Pons (tissue), 1 donor: ENCODE measurements at regions not wholly inside any gene's neighbourhood (a gene's known extent, or its start where the extent isn't known, plus 50 kb on each side); places are given as distances from the start of the nearest gene placed in this dataset.
"Not testable (repeated sequence)": the region's sequence is repeated elsewhere in the genome, so short reads cannot be mapped to it uniquely, and the experiment has no call there.

ENCODE experiments used
- DNase-seq: peaks from one replicate; pipeline ENCODE4 v3.0.0-alpha.2; 2016; ENCODE audit warnings: low spot score

DNA sequence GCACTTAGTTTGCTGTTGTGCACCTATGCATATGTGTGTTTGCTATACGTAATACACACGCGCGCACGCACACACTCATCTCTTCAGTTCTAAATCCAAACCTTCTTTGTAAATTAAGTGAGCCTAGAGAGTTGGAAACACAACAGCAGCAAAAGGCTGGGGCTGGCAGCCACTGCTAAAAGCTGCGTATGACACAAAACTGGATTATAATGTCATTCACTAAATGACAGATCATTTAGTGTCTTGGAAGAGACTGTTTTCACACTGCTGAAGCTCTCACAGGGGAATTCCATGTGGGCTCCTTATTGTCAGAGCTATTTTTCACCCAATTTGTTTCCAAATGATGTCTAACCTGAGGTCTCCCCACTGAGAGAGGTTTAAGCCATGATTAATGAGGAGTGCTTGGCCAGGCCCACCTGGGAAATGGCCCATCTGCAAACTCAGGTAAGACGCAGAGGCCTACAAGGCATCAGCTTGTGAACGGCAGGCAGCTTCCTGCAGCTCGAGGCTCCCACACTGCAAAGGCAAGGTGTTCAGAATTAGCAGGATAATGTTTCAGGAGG, 94.2 kb downstream of the OLIG3 start:
- DNase-seq: no peak

DNA sequence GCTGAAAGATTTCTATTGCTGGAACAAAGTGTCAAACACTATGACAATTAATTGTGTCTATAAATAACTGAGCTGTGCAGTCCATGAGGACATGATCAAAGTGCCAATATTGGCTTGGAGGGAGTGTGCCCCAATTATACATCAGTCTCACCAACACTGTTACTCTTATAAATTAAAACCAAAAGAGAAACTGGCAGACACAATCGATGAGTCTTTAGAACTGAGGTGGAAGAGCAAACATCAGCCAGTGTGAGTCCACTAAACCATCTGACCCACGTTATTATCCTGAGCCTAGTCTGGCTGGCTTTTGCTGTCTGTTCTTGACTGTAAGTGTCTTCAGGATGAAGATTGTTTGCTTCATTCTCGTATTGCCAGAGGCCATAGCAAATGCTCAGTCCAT, 98.9 kb downstream of the OLIG3 start:
- no peak for DNase-seq

DNA sequence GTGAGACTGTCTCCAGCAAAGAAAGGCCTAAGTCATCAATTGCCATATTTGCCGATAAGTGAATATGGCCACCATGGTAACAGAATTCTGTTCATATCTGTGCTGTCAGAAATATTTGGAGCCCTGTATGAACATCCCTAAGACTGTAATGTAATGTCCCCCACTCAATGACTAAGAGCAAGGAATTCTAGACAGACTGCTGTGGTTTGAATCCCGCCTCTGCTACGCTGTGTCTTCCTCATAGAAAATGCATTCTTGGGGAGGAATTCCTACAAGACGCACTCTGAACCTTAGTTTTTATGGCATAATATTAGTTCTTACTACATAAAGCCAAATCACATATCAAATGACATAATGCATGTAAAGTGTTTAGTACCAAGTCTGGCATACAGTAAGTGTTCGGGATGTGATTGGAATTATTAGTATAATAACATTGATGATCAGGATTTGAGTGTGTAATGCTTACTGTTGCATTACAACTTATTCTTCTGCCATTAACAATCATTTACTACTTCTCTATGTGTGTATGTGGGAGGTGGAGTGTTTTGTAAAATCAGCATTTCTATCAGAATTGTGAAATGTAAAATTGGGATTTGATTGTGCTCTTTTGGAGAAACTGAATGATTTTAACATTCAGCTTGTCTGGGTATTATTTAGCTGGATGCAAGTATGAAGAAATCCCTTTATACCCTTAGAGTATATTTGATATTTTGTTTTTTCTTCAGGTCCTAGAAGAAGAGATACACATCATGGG, 103.0 kb downstream of the OLIG3 start:
- DNase-seq: no peak

DNA sequence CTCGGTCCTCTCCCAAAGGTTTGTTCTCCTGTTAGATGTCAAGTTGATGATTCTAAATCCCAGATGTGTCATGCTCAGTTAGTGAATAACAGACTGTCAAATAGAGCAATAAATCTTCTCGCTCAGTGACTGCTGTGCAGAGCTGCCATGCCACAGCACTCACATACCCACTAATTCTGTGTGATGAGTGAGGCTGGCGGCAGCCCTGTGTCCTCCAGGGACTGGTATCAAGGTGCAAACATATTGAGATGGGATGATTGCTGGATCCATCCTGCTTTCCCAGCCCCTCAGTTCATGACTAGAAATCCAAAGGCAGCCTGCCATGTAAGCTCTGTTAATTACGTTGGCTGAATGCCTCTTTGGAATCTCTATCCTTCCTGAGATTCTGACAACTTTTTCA, 103.9 kb downstream of the OLIG3 start:
- no peak for DNase-seq

DNA sequence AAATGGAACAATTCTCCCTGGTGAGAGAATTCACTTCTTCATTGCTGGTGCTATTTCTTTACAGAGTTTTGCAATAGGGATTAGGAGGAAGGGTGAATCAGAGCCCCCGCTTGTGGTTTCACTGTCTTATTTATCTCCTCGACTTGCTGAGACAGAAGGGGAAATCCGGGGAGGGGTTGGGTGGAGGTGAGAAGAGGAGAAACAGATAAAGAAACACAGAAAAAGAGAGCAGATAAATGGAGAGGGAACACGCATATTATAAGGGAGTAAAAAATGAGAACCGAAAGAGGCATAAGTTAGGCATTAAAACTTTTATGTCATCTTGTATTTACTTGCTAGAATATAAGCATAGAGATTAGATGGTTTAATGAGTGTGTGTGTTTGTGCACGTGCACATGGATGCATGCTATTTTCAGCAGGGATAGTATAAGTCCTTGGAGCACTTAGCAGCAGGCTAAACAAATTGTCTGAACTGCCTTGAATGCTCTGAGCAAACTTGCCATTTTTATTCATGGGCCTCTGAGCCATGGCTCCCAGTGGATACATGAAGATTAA, 105.0 kb downstream of the OLIG3 start:
- DNase-seq: peak; percentile 78

DNA sequence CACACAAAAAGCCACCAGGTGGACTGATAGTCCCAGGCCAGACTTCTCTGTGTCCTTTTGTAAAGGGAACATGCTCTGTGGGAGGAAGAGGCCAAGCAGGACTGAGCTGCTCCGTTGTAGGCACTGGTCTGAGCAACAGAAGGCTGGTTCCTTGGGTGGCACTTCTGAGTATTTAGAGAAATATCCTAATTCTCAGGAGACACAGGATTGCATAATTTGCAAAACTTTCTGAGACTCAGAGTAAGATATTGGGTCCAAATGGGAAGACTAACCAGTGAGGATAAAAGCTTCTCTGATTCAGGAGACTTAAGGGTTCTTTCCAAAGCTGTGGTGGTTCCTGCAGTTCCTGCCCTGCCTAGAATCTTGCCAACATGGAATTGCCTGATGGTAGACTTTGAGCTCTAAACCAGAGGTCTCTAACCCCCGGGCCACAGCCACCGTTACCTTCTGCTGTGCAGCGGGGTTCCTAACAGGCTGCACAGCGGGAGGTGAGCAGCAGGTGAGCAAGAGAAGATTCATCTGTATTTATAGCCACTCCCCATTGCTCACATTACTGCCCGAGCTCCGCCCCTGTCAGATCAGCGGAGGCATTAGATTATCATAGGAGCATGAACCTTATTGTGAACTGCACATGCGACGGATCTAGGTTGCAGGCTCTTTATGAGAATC, 107.0 kb downstream of the OLIG3 start:
- DNase-seq: no peak

DNA sequence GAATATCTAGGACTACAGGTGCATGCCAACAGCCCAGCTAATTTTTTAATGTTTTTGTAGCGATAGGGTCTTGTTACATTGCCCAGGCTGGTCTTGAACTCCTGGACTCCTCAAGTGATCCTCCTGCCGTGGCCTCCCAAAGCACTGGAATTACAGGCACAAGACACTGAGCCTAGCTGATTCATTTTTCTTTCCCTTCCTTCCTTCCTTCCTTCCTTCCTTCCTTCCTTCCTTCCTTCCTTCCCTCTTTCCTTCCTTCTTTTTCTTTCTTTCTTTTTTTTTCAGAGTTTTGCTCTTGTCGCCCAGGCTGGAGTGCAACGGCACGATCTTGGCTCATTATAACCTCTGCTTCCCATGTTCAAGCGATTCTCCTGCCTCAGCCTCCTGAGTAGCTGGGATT, 110.9 kb downstream of the OLIG3 start:
- DNase-seq: not testable (repeated sequence)

DNA sequence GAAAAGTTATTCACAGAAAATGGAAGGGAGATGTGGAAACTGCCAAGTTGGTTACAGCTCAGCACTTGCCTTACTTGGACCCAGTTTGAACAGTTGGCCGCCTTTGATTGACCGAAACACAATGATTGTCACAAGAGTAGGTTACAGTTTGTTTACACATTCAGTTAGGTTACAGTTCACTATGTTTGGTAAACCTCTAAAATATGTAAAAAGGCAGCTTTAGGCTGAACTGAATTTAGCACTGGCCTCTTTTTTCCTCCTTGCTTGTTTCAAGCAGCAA, 116.2 kb downstream of the OLIG3 start:
- DNase-seq: no peak

DNA sequence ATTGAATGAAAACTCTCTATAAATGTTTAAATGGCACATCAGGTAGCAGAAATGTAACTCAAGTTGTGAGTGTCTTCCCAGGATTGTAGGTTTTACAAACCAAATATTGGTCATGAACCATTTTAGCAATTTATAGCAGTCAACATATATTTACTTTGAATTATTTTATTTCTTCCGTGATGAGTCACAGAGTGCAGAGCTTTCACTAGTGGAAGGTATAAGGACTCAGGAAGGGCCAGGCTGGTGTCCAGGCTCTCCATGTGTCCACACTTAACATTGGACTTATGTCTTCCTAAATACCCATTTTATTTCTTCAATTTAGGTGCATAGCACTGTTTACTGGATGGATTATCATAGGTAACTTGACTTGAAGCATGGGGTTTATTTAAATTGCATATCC, 120.9 kb downstream of the OLIG3 start:
- DNase-seq: no peak

DNA sequence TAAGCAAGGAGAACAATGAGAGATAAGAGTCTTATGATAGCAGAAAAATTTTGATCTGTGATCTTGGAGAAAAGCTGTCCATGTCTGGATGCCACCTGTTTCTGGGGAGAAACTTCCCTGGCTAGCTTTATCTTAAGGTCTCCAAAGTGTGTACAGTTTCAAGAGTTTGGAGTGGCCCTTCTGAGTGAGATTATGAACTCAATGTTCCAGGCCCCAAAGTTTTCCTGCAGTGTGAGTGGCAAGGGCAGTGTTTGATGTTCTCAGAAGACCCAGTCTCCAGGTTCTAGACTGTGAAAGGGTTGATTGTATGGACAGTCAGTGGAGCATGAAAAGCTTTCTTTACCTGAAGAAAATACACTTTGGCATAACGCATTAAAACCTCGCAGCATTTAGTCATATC, 121.7 kb downstream of the OLIG3 start:
- no peak for DNase-seq

DNA sequence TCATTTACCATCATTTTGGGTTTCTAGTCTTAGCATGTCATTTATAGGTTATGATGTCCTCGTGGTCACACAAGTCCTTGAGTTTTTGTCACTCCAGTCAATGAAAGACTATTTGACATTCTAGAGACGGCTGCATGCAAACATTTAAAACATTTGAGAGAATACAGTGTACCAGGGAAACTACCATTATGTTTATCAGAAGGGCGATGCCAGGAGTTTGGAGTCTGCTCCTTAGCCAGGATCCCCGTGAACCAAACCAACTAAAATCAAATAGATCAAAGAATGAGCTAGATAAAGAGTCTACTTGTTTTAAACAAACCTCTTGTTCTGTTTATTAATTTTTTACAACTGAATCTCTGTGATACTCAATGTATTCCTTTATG, 122.6 kb downstream of the OLIG3 start:
- no peak for DNase-seq

DNA sequence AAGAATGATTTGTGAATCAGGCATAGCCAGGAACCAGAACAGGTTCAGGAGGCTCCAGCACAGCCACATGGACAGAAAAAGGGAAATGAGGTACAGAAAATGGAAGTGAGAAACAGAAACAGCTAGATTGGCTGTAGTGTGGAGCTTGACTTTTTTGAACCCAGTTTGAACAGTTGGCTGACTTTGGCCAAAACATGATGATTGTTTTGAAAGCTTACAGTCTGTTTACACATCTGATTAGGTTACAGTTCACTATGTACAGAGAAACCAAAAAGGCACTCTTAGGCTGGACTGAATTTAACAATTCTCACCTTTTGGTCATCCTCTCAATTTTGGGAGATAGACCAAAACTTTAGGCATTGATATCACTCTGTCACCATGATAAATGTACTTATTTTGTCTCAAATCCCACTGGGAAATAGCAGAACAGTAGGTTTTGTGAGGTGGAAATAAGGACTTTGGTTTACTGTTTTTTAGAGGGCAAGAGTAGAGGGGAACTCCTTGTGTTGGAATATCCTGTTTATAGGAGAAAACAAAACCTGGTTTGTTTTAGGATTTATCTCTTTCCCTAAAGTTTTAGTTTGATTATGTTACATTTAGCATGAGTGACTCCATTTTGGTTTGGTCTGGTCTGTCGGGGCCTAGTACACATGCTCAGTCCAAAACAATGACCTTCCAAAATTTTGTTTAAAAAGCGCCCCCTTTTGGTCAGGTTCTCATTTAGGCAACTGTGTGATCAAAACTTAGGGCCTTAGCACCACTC, 123.1 kb downstream of the OLIG3 start:
- no peak for DNase-seq

DNA sequence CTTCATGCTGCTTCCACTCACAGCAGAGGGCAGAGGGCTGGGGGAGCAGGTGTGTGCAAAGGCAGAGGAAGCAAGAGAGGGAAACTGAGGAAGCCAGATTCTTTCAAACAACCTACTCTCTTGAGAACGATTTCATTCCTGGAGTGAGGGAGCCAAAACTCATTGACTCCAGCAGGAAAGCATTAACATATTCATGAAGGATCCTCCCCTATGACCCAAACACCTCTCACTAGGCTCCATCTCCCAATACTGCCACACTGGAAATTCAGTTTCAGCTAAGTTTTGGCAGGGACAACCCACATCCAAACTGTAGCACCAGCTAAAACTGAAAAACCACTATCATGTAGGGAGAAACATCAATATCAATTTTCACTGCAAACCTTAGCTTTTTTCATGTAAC, 125.1 kb downstream of the OLIG3 start:
- no peak for DNase-seq

DNA sequence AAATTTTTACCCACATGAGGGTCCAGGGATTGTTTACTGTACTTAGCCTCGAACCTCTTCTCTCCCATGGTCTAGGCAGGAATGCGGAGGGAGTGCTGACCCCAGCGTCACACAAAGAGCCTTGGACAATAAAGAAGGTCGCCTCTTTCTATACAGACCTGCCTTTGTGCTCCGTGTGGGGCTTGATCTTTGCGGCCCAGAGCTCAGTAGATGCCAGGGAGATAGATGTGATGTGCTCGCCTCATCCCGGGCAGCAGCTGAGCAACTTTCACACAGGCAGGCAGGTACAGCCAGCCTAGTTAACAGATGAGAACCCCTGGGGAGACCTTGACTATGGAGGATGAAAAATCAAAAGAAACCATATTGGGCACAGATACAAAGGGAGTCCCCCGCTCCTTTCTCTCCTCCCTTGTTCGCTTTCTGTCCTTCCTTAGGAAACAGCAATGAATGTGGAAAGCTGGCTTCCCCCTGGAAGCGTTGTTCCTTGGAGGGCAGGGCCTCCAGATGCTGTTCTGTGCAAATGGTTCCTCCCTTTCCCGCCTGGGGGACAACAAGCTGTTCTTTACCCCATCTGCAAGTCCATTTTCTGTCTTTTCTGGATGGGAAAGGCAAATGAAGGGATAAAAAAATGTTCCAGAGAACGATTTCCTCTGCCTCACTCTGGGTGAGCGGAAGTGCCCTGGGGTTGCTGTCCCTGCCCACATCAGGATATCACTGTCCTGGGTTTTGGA, 128.3 kb downstream of the OLIG3 start:
- no peak for DNase-seq

DNA sequence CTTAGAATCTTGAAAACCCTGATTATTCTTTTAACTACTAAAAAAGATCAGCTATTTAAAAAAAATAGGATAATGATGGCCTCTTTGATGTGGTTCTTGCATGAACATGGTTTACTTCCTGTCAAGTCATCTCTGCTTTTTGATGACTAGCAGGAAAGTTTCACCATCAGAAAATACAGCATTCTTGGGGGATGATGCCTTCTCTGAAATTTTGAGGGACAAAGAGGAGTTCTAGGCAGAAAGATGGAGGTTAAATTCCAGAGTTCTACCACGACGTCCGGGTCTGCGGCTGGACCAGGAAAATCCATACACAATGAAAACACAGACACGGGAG, 130.4 kb downstream of the OLIG3 start:
- DNase-seq: no peak

DNA sequence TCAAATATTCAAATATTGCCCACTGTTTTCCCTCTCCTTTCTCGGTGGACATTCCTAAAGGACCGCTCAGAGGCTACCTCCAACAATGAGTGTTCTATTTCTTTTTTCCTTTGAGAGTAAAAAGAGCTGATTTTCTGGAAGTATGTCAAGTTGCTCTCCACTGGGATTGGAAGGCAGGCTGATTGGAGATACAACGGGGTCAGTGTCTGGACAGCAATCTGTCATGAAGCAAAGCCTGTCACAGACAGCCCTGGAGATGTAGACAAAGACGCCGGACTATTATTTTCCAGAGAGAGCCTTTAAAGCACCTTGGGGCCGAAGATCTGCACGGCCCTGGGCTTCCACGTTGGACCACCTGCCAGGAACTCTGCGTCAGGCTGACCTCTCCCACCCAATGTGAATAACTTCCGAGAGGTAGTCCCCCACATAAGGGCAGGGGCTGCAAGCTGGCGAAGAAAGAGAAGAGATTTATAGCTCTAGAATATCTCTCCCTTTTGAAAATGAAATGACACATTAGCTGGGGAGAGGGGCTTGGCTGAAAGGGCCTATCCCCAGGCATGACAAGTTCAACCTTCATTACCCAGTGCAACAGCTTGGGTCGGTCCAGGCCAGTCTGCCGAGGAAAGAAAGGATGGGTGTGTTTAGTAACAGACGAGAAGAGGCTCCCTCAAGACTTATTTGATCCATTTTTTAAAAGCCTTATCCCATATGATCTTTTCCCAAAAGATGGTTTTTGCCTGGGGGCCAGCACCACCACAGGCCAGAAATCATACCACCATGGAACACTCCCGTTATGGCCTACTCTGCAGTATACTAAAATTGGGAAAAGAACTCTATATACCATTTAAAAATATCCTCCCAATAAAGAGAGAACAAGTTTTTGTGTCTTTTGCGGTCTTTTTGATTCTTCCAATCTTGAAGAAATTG, 131.1 kb downstream of the OLIG3 start:
- peak; percentile 95 for DNase-seq

DNA sequence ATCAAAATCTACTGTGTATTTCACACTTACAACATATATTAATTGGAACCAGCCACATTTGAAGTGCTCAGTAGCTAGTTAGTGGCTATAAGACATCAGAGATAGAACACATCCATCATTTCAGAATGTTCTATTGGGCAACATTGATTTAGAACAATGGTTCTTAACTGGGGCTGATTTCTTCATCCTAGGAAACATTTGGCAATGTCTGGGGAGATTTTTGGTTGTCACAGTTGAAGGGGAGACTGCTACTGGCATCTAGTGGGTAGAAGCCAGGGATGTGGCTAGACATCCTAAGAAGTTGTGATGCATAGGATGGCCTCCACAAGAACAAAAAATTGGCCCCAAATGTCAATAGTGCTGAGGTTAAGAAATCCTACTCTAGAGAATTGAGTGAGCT, 132.5 kb downstream of the OLIG3 start:
- no peak for DNase-seq

DNA sequence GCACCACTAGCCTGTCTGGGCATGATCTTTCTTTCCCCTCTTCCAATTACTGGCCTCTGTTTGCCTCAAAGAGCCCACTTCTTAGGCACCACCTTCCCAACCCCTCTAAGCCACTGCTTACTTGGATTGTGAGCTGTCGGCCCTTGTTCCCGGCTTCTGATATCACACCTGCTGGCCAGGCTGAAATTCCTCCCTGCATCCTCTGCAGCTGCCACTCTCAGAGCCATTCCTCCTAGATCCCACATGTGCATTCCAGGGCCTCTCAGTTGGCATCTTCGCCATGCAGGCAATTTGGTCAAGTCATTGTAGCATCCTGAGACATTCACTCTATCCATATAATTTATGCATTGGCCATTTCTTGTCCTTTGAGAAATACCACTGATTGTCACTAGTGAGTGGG, 135.9 kb downstream of the OLIG3 start:
- DNase-seq: no peak

DNA sequence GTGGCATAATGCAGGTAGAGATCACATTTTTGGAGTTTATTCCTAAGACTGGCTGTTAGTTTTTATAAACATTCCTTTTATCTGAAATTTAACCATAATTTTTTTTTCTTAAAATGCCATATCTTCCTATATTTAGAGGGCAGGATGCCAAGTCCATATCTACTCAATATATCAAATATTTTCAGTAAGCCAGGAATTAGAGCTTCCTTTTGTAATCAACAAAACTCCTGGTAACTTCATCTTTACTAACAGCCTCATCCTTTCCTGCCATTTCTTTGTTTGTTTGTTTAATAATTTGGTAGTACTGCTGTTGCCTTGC, 136.3 kb downstream of the OLIG3 start:
- DNase-seq: no peak

DNA sequence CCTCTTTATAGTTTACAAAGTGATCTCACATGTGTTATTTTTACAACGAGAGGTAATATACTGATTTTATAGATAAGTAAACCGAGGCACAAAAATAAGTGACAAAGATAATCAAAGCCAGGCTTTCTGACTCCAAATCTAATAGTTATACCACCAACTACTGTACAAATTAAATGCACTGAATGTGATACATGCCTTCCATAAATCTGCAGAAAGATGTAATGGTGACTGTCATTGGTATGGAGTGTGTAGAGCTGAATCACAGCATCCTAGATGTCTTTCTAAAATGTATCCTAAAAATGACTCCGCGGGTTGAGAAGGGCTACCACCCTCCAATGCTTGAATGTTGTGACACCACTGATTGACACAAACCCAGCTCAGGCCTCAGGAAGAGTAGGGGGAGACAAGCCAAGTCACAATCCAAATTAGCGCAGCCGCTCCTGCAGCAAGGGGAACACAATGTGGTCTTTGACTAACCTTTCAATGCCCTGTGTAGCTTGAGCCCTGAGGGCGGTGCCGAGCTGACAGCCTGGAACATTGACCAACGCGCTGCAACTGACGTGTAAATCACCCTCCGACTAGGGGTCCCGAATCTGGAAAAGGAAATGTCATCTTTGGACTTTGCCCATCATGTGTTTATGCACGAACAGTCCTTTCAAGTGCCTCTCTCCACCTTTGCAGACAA, 136.8 kb downstream of the OLIG3 start:
- peak; percentile 77 for DNase-seq
